GM18870 (cell line): ENCODE measurements at regions not wholly inside any gene's neighbourhood (a gene's known extent, or its start where the extent isn't known, plus 50 kb on each side); places are given as distances from the start of the nearest gene placed in this dataset.

ENCODE experiments used
- ATAC-seq: cut with Tn5 transposase; IDR thresholded peaks from one replicate; pipeline ENCODE4 v1.9.1; 2021; ENCODE audit warnings: moderate library complexity; ENCODE audit not compliant: unreplicated experiment

DNA sequence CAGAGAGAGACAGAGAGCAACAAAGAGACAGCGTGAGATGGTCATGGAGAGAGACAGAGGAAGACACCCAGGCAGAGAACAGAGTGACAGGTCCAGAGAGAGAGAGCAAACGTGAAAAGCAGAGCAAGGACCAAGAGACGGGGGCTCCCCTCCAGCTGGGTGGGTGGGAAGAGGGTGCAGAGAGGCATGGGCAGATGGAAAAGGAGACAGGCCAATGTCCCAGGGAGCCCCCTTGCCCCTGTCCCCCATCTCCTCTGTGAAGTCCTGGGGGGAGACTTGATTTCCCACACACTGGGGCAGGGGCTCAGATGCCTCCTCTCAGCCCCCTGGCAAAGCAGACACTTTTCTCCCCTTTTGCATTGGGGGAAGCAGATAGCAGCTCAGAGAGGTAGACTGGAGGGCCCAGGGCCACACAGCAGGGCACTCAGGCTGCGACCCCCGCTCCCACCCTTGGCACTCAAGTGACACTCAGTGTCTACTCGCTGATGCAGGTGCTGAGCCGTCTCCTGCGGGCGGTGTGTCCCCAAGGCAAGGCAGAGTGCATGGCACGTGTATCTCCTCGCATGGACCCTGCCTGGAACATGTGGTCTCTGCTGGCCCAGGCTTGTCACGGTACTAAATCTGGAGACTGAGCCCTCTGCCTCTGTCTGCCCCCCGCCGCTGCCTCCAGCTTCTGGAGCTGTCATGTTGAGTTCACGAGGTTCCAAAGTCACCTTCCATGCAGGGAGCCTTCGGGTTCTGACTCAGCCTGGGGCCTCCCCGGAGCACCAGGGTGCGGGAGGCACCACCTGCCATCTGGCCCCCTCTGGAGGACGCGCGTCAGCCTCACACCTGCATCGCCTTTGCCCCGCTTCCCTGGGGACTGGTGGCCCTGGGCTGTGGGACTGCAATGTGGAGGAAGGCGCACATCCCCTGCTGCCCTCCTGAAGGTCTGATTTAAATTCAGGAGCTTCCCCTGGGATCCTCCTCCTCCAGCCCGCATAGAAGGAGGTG is 215.9 kb upstream of the GSE1 start:
- ATAC-seq = no peak

DNA sequence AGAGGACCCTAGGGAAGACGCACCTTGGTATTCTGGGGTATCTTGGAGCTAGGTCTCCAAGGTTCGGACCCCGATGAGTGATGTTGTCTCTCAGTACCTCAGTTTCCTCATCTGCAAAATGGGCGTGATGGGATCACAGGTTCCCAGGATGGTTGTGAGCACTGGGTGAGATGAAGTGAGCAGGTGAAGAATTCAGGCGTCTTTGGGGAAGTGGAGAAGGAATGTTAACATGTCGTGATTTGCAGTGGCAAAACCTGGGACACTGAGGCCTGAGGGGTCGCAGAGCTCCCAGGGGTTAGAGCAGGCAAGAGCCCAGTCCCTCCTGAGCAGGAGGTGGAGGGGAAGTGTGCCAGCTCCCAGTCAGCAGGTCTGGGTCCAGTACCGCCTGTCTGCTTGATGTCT is 215.1 kb upstream of the GSE1 start:
- no peak for ATAC-seq

DNA sequence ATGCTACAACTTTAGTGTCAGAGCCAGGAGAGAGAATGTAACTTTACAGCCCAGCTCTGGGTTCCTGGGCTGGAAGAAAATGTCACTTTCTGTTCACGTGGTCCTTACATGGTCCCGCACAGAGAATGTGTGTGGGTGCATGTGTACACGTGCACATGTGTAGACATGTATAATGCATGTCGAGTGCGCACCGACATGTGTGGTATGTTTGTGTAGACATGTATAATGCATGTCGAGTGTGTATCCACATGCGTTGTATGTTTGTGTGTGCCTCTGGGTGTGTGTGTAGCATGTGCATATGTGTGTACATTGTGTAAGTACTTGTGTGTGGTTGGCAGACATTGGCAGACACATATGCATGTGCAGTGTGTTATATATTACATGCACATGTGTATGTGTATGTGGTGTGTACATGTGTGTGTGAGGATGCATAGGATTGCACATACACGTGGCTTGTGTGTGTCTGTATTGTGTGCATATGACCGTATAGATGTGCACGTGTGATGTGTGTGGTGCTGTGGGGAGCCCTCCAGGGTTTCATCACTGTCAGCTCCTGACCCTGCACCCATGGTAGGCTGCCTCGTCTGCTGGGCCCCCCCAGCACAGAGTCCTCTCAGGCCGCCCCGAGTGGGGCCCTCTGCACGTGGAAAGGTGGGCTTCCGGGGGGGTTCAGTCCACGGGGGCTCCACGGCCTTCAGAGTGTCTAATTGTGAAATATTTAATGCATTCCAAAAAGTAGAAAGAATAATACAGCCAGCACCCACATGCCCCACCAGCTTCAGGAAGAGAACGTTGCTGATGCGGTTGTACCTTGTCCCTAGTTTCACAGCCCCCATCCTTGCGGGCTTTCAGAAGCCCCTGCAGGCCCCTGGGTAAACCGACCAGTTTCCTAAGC is 214.2 kb upstream of the GSE1 start:
- no peak for ATAC-seq

DNA sequence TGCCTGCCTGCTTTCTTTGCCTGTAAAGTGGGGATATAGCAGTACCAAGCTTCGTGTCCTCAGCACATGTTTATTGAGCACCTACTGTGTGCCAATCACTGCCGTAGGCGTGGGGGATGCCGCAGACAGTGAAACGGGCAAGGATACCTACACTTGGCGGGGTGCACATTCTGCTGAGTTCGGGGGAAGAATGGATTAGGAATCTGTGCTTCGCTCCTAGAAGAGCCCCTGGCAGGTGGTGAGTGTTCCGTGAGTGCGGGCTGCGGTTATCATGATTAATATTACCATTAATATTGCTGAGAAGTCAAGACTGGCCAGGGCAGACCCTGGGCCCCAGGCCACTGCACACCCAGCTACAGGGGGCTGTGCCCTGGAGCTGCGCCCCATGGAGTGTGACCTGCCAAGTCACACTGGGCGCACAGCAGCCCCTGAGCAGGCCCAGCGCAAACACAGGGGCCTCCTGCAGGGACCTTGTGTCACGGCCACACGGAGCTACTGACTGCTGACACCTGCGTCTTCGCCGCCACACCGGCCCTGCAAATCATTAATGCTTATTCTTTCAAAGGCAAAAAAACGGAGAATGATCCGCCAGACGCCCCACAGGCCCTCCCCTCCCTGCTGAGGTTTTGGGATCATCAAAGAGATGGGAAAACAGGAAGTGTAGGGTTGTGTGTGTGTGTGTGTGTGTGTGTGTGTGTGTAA is 213.4 kb upstream of the GSE1 start:
- ATAC-seq = no peak

DNA sequence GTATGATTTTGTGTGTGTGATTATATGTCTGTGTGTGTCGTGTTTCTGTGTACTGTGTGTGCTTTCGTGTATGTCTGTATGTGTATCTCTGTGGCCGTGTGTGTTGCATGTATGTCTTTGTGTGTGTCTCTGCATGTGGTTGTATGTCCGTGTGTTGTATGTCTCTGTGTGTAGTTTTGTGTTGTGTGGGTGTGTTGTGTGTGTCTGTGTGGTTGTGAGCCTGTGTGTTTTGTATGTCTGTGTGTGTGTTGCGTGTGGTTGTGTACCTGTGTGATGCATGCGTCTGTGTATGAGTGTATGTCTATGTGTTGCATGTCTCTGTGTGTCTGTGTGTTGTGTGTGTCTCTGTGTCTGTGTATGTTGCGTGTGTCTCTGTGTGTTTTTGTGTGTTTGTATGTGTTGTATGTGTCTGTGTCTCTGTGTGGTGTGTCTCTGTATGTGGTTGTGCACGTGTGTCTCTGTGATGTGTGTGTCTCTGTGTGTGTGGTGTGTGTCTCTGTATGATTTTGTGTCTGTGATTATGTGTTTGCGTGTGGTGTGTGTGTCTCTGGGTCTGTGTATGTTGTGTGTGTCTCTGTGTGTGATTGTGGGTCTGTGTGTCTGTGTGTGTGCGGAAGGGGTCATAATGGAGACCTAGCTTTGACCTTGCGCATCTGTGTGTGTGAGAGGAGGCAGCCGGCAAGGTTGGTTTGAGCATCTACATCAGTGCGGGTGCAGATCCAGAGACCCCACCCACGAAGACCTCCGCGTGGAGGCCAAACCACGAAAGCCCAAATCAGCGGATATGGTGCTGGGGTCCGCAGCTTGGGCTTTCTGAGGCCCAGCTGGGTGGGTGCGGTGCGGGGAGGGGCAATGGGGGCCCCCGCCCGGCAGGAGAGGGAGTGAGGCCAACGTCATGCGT is 212.6 kb upstream of the GSE1 start:
- ATAC-seq = no peak

DNA sequence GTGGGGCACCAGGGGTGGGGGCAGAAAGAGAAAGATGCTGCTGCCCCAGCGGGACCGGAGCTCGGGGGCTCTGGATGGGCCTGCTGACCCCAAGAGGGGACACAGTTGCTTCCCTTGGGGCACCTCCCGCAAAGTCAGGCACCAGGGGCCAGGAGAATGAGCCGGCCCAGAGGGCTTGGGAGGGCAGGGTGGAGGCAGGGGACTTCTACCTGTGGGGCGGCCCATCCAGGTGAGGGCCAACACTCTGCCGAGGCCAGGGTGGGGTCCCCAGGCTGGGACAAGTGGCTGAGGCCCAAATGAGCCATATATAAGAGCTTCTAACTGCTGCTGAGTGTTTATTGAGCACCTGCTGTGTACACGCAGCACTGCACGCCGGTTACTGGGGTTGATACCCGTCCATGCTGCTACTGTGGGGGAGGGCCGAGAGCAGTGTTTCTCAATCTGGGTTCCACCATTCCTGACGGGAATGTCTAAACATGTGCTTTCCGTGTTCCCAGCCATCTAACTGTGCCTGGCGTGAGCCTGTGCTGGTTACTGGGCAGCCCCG is 211.7 kb upstream of the GSE1 start:
- ATAC-seq = no peak

DNA sequence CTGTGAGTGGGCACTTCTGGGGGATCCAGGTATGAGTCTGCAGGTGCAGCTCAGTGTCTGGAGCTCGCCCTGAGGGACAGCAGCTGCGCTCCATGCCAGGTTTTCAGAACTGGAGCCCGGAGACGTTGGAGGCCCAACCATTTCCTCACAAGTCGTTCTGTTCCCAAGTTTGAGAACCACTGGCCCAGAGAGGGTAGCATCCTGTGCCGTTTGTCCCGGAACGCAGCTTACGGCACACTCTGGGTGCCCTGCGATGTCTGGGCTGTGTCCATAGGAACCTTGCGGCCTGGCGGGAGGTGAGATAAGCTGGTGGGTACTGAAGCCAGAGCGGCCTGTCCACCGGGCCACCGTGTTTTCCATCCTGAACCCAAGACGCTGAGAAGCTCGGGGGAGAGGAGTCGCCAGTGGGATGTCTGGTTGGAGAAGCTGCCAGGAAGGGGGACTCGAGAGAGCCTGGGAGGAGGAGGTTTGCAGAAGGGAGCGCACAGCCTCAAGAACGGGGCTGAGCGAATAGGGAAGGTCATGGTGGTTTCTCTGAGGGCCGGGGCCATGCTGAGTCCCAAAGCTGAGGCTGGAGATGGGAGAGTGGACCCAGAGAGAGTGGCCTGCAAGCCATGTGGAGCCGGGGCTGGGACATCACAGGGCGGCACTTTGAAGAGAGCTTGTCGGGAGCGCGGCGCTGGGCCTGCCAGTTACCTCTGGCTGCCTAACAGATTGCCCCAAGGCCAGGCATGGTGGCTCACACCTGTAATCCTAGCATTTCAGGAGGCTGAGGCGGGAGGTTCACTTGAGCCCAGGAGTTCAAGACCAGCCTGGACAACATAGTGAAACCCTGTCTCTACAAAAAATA is 211.0 kb upstream of the GSE1 start:
- no peak for ATAC-seq

DNA sequence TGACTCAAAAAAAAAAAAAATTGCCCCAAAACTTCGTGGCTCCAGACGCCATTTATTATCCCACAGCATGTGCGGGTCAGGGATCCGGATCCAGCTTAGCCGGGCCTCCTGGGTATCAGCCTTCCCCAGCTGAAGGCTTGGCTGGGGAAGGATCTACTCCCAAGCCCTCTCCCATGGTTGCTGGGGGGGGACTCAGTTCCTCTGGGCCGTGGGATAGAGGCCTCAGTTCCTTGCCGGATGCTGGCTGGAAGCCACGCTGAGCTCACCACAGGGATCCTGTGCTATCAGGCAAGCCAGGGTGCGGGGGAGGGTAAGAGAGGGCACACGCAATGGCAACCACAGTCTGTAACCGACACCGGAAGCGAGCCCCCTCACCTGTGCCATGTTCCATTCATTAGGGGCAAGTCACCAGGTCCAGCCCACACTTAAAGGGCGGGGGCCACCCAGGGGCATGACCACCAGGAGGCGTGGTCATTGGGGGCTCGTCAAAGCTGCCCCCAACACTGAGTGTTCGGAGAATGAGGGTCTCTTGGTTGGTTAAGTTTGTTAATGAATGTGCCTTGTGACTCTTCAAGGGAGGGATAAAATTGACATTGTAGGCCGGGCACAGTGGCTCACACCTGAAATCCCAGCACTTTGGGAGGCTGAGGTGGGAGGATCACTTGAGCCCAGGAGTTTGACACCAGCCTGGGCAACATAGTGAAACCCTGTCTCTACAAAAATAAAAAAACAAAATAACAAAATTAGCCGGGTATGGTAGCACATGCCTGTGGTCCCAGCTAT is 210.0 kb upstream of the GSE1 start:
- ATAC-seq = no peak

DNA sequence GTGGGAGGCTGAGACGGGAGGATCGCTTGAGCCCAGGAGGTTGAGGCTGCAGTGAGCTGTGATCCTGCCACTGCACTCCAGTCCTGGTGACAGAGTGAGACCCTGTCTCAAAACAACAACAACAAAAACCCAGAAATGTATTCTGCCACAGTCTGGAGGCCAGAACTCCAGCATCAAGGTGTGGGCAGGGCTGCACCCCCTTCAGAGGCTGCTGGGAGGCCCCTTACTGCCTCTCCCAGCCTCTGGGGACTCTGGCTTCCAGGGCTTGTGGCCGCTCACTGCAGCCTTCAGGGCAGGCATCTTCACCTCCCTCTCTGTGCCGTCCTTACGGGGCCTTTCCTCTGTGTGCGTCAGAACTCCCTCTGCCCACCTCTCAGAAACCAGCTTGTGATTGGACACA is 209.4 kb upstream of the GSE1 start:
- no peak for ATAC-seq

DNA sequence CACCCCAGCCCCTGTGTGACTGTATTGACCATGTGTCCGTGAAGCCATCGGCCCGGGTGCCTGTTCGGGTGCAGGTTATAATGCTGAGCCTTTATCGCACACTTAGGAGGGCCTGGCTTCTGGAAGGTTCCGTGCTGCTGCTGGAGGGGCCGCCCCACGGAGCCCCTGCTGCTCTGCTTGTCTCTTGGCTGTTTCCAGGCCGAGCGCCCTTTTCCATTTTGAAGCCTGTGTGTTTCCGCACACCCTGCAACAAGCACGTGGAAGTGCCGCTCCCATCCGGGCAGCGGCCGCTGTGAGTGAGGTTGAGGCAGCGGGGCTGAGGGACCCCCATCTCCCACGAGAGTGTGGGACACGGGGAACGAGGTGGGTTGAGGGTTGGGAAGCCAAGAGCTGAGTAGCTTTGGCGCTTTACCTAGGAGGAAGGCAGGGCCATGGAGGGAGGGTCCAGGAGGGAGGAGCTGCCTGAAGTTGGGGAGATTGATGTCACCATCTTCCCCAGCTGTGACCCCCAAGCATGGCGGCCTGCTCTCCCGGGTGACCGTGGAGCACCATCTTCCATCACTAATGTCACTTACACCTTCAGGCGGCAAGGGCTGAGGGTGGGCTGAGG is 200.1 kb upstream of the GSE1 start:
- no peak for ATAC-seq

DNA sequence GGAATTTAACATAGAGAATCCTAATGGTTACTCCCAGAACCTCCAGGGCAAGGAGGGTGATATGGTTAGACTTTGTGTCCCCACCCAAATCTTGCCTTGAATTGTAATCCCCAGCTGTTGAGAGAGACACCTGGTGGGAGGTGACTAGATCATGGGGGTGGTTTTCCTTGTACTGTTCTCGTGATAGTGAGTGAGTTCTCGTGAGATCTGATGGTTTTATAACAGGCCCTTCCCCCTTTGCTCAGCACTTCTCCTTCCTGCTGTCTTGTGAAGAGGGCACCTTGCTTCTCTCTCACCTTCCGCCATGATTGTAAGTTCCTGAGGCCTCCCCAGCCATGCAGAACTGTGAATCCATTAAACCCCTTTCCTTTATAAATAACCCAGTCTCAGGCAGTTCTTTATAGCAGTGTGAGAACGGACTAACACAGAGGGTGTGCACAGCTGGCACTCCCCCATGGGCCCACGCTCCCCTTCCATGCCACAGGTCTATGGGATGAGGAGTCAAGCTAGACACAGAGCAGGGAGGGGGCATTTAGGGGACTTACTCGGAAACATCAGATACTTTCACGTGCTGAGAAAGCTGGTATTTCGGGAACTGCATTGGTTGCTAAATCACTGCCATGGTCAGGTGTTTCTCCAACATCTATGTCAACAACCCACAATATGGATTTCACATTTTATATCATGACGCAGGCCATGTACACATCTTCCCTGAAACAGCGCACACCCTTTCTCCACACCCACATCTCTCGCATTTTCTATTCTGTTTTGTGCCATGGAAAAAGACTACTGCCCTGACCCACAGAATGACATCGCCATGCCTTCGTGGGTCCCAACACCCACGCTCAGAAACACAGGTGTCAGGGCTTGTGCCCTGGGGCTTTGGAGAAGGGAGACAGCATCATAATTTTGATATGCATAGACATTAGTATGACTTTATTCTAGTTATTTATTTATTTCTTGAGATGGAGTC is 199.1 kb upstream of the GSE1 start:
- ATAC-seq = no peak

DNA sequence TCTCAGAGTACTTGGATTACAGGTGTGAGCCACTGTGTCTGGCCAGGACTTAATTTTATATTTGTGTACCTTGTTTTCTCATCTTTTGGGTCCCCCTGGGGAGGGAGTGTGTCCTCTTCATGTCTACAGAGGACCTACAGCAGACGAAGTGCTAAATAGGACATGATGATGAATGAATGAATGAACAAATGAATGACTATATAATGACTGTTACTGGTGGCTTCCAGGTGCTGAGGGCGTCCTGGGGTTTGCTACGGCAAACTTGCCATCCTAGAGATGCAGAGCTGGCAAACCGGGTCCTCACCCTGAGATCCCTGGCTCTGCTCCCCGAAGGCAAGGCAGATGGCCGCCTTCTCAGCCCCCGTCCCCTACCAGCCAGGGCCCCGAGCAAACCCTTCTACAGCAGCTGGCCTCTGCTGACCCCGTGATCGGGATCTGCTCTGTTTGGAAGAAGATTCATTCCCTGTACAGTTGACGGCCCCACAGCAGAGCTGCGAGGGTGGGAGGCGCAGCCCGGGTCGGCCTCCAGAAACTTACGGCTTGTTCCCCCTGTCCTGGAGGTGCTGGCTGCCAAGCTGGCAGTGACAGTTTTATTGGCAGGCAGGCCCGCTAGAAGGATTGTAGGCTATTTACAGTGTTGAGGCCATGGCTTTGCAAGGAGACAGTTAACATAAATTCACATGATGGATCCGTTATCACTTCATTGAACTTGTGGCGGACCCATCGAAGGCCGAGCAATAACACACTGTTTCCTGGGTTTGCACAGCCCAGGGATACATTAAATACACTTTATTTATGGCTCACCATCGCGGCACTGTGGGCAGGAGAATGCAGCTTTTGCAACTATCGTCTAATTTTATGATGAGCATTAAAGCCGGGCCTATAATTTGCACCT is 197.7 kb upstream of the GSE1 start:
- no peak for ATAC-seq

DNA sequence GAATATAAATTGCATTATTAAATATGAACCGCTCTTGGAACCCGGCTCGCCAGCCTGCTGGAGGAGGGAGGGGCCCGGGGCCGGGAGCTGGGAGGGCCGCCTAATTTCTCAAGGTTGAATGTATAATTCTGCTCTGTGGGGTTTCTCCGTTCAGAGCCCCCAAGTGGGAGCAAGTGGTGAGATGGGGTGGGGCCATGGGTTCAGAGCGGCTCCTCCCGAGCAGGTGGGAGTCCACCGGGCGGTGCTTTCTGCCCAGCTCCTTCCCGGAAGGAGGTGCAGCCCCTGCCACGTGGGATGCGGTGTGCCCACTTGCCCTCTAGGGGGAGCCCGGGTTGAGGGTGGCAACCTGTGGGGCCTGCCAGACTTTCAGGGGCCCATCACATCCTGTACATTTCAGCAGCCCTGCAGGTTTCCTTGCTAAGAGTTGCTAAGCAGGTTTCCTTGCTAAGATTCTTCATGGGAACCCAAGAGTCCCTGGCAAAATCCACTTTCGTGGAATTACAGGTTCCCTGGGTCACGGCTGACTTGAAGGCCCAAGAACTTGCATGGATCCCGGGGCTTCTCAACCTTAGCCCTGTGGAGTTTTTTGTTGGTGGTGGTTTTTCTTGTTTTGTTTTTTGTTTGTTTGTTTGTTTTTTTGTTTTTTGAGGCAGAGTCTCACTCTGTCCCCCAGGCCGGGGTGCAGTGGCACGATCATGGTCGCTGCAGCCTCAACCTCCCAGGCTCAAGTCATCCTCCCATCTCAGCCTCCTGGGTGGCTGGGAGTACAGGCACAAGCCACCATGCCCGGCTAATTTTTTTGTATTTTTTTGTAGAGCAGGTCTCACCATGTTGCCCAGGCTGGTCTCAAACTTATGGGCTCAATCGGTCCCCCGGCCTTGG is 196.7 kb upstream of the GSE1 start:
- ATAC-seq = no peak

DNA sequence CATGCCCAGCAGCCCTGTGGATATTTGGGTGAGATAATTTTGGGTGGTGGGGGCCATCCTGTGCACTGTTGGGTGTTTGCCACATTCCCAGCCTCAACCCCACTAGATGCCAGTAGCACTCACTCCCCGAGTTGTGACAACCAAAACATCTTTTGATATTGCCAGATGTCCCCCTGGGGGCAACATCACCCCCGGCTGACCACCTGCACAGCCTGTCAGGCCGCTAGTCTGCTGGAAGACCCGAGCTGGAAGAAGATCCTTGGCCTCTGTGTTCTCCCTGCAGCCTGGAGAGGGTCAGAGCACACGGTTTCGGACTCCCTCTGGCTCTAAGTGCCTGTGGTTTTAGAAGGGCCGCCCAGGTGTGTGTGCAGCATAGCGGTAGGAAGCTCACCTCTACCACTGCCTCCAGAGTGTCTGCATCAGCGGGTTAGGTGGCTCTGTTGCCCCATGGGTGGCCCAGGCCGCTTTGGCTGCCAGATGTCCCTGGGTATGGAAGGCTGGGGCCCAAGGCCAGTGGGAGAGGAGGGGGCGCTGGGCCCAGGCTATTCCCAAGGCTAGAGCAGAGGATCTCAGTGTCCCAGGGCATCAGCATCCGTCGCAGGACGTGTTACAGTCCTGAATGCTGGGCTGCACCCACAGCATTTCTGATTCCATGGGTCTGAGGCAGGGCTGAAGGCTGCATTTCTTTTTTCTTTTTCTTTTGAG is 195.8 kb upstream of the GSE1 start:
- no peak for ATAC-seq
